GM10248 (cell line): ENCODE measurements at regions not wholly inside any gene's neighbourhood (a gene's known extent, or its start where the extent isn't known, plus 50 kb on each side); places are given as distances from the start of the nearest gene placed in this dataset.

Source experiments
- CTCF ChIA-PET: fragments of 300-600 bp; sonication (Branson Sonifier 250); formaldehyde crosslinking; extraction: SDS; loops from one replicate; lab custom pipeline; 2021; ENCODE audit warnings: antibody characterized with exemption; lab: Yijun Ruan, JAX
- POLR2A ChIA-PET: fragments of 350-650 bp; sonication (Branson Sonifier 250); formaldehyde crosslinking; extraction: SDS; loops from one replicate; lab custom pipeline; 2020; ENCODE audit warnings: antibody characterized with exemption; lab: Yijun Ruan, JAX
- DNase-seq: peaks from one replicate; pipeline ENCODE4 v3.0.0; 2012; ENCODE audit errors: extremely low spot score
- TF ChIP-seq, protein P1 (sequence below): IDR thresholded peaks from 2 replicates; pipeline ENCODE4 v1.5.1; 2012; ENCODE audit warnings: mild to moderate bottlenecking, low read depth; ENCODE audit errors: extremely low read depth, missing control alignments, control extremely low read depth

DNA sequence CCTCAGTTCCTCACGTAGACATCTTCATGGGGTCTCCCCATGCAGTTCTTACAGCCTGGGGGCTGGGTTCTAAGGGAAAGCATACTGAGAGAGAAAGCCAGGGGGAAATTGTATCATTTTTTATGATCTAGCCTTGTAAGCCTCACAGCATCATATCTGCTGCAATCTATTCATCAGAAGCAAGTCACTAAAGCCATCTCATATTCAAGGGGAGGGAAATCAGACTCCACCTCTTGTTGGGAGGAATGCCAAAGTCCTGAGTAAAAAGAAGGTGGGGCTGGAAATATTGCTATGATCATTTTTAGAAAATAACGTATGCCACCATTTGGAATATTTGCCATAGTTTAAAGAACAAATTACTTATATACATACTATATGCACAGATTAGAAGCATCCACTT, 304.6 kb downstream of the TXNL1 start:
- TF ChIP-seq, protein P1, sequence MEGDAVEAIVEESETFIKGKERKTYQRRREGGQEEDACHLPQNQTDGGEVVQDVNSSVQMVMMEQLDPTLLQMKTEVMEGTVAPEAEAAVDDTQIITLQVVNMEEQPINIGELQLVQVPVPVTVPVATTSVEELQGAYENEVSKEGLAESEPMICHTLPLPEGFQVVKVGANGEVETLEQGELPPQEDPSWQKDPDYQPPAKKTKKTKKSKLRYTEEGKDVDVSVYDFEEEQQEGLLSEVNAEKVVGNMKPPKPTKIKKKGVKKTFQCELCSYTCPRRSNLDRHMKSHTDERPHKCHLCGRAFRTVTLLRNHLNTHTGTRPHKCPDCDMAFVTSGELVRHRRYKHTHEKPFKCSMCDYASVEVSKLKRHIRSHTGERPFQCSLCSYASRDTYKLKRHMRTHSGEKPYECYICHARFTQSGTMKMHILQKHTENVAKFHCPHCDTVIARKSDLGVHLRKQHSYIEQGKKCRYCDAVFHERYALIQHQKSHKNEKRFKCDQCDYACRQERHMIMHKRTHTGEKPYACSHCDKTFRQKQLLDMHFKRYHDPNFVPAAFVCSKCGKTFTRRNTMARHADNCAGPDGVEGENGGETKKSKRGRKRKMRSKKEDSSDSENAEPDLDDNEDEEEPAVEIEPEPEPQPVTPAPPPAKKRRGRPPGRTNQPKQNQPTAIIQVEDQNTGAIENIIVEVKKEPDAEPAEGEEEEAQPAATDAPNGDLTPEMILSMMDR = no peak
- ChIA-PET POLR2A (no interaction called here), CTCF (interaction anchor here (1.4 kb wide), 1 partner anchor 33 kb away, joined by 3 read pairs; no protein-coding TSS in a partner anchor)
- no peak for DNase-seq

- ChIA-PET POLR2A (no interaction called here), CTCF (interaction anchor here (1.4 kb wide), 1 partner anchor 33 kb away, joined by 3 read pairs; no protein-coding TSS in a partner anchor)
- no peak for DNase-seq
- TF ChIP-seq, protein P1 = no peak
These were observed 305.2 kb downstream of the TXNL1 start for GRCh38 chr18:56333146-56333545.

- no peak for DNase-seq
- TF ChIP-seq, protein P1 = no peak
- POLR2A ChIA-PET = no interaction called here
- CTCF ChIA-PET = interaction anchor here (1.4 kb wide), 1 partner anchor 32 kb away, joined by 3 read pairs; no protein-coding TSS in a partner anchor
These were observed 306.0 kb downstream of the TXNL1 start for GRCh38 chr18:56332371-56332770.

DNA sequence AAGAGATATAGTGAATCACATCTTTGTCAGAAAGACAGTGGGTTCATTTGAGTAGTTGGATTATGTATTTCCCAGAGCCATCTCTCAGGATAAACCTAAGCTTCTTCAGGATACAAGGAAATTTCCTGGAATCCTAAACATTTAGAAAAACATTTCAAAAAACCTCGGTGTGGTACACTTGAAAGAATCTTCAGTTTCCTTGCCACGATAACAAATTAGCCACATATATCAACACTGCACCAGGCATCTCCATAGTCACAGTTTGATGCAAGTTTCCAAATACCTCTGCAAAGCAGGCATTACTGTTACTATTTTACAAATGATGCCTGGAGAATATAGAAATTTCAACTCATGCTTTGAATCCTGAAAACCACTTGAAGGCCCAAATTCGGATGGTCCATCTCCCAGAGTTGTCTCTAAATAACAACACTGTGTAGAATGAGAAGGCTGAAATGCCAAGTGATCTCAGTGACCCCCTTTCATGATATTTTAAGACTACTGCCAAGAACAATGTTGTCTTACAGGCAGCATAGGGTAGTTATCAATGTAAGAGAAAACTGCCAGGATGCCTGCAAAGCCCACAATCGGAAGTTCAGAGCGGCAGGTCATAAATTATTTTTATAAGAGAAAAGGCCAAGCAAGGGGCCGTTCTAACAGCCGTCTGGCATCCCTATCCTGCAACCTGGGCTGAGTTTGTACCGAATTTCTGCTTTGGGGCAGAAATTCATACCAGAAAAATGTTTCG, 307.9 kb downstream of the TXNL1 start:
- ChIA-PET CTCF (interaction anchor here (1.0 kb wide), 1 partner anchor 10 kb away, joined by 5 read pairs; no protein-coding TSS in a partner anchor), POLR2A (interaction anchor here (0.7 kb wide), 1 partner anchor 1665 kb away, joined by 4 read pairs; no protein-coding TSS in a partner anchor)
- TF ChIP-seq, protein P1 = no peak
- DNase-seq = no peak

DNA sequence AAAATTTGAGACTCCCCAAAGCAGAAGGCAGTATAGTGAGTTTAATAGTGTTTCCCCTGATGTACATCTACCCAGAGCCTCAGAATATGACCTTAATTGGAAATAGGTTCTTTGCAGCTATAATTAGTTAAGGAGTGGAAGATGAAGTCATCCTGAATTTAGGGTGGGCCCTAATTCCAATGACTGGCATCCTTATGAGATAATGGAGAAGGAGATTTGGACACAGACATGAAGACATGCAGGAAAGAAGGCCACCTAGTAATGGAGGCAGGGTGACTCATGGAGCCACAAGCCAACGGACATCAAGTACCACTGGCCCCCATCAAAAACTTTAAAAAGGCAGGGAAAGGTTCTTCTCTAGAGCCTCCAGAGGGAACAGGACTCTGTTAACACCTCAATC, 308.9 kb downstream of the TXNL1 start:
- TF ChIP-seq, protein P1 = no peak
- ChIA-PET POLR2A (no interaction called here), CTCF (interaction anchor here (1.0 kb wide), 1 partner anchor 9 kb away, joined by 5 read pairs; no protein-coding TSS in a partner anchor)
- no peak for DNase-seq

DNA sequence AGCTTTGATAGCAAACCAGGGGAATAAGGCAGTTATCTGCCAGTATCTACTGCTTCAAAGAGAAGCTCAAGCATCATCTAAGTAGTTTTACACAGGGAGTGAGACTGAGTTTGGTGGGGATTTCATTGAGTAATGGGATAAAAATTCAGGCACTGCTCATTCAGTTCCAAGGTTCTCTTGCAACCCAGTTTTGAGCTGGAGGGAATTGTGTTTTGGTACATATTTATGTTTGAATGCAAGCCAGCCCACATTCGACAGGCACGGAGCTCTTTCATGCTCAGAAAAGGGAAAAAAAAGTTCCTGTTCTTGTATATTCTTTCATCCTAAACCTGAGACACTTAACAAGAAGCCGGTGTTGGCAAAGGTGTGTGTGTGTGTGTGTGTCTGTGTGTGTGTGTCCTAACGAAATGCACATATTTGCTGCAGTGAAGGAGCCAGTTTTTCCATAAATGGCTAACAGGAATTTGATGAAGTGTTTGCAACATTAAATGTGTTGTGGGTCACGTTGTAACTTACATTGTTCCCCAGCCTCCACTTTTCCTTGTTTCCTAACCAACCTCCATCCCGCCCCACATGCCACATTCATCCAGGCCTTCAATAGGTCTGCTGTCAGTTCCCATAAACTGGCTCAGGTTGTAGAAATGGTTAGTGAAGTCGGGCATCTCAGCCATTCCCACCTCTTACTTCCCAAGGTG, 311.1 kb downstream of the TXNL1 start:
- CTCF ChIA-PET = interaction anchor here (1.6 kb wide), 1 partner anchor 10 kb away, joined by 5 read pairs; no protein-coding TSS in a partner anchor
- TF ChIP-seq, protein P1 = no peak

More for the DNA sequence above, 311.1 kb downstream of the TXNL1 start:
- POLR2A ChIA-PET = no interaction called here
- DNase-seq = no peak
